CD14-positive monocyte (primary cell): ENCODE measurements at regions not wholly inside any gene's neighbourhood (a gene's known extent, or its start where the extent isn't known, plus 50 kb on each side); places are given as distances from the start of the nearest gene placed in this dataset.

Source experiments
- DNase-seq, 3 donors: peaks; one replicate each; pipeline ENCODE4 v3.0.0-alpha.2; 2011 to 2022
- H2AFZ ChIP-seq: 2 replicates; pipeline ENCODE4 v1.6.0; 2012; ENCODE audit warnings: mild to moderate bottlenecking, low read depth, low read length, inconsistent platforms; ENCODE audit not compliant: insufficient read depth, poor library complexity, severe bottlenecking
- H3K27ac ChIP-seq, 2 donors: 1 replicate in 1 of 2; 2 replicates in 1 of 2; pipeline ENCODE4 v1.5.1; 2012 to 2013; ENCODE audit warnings: low read length in 2 of 2, control low read depth in 1 of 2, inconsistent platforms in 1 of 2, low read depth in 1 of 2, mild to moderate bottlenecking in 1 of 2
- H3K27me3 ChIP-seq, 2 donors: one replicate each; pipeline versions ENCODE4 v1.6.0 to v1.6.1; 2011 to 2013; ENCODE audit warnings: low read length in 2 of 2; ENCODE audit not compliant: control insufficient read depth in 2 of 2, insufficient read depth in 2 of 2
- H3K36me3 ChIP-seq, 2 donors: replicated peaks in 1 of 2; 1 replicate in 1 of 2; 2 replicates in 1 of 2; pipeline versions ENCODE4 v1.5.1 to v1.6.1; 2012 to 2013; ENCODE audit warnings: low read length in 2 of 2, control low read depth in 1 of 2, inconsistent platforms in 1 of 2, mild to moderate bottlenecking in 1 of 2; ENCODE audit not compliant: insufficient read depth in 2 of 2, control insufficient read depth in 1 of 2
- H3K4me1 ChIP-seq, 2 donors: 1 replicate in 1 of 2; 2 replicates in 1 of 2; pipeline versions ENCODE4 v1.5.1 to v1.6.1; 2012 to 2013; ENCODE audit warnings: low read length in 2 of 2, control low read depth in 1 of 2, inconsistent platforms in 1 of 2, mild to moderate bottlenecking in 1 of 2, moderate library complexity in 1 of 2; ENCODE audit not compliant: insufficient read depth in 2 of 2, control insufficient read depth in 1 of 2
- H3K4me2 ChIP-seq: replicated peaks from 2 replicates; pipeline ENCODE3; 2012; ENCODE audit warnings: low read length, moderate library complexity, mild to moderate bottlenecking; ENCODE audit not compliant: poor library complexity, severe bottlenecking; ENCODE audit errors: extremely low read depth
- H3K4me3 ChIP-seq, 3 experiments: fragments of 200-600 bp in 1 of 3; sonication (generic) in 1 of 3; replicated peaks in 1 of 3; 1 replicate in 2 of 3; 2 replicates in 1 of 3; pipeline ENCODE4 v1.5.1; 2011 to 2013; ENCODE audit warnings: low read length in 3 of 3, mild to moderate bottlenecking in 3 of 3, control low read depth in 2 of 3, low read depth in 2 of 3, inconsistent platforms in 1 of 3, moderate library complexity in 1 of 3
- H3K79me2 ChIP-seq: 2 replicates; pipeline ENCODE4 v1.6.0; 2012; ENCODE audit warnings: mild to moderate bottlenecking, control low read depth, inconsistent platforms, low read length, moderate library complexity; ENCODE audit not compliant: insufficient read depth
- H3K9ac ChIP-seq: 2 replicates; pipeline ENCODE4 v1.6.0; 2017; ENCODE audit warnings: low read length, mild to moderate bottlenecking; ENCODE audit not compliant: insufficient read depth, poor library complexity, severe bottlenecking
- H3K9me3 ChIP-seq, 2 donors: replicated peaks in 1 of 2; 1 replicate in 1 of 2; 2 replicates in 1 of 2; pipeline versions ENCODE4 v1.5.1 to v1.6.1; 2012 to 2013; ENCODE audit warnings: low read length in 2 of 2, control low read depth in 1 of 2; ENCODE audit not compliant: control insufficient read depth in 1 of 2, insufficient read depth in 1 of 2
- H4K20me1 ChIP-seq: 2 replicates; pipeline ENCODE4 v1.6.0; 2012; ENCODE audit warnings: mild to moderate bottlenecking, low read length, control low read depth, moderate library complexity; ENCODE audit not compliant: insufficient read depth
- H3K27ac Mint-ChIP-seq, 7 donors: one replicate each; pipeline ENCODE4 v1.8.0; 2020; ENCODE audit warnings: mild to moderate bottlenecking in 7 of 7, mixed read lengths in 7 of 7, moderate library complexity in 6 of 7, inconsistent platforms in 2 of 7
- H3K27me3 Mint-ChIP-seq, 3 donors: one replicate each; pipeline ENCODE4 v1.8.0; 2021 to 2022; ENCODE audit warnings: low read depth in 3 of 3, mild to moderate bottlenecking in 3 of 3, mixed read lengths in 3 of 3, moderate library complexity in 3 of 3, inconsistent platforms in 1 of 3
- H3K36me3 Mint-ChIP-seq, 2 donors: one replicate each; pipeline ENCODE4 v1.8.0; 2020; ENCODE audit warnings: mixed read lengths in 2 of 2, inconsistent platforms in 1 of 2, mild to moderate bottlenecking in 1 of 2
- H3K4me1 Mint-ChIP-seq: one replicate; pipeline ENCODE4 v1.8.0; 2020; ENCODE audit warnings: mild to moderate bottlenecking, mixed read lengths
- H3K4me3 Mint-ChIP-seq, 2 donors: one replicate each; pipeline ENCODE4 v1.8.0; 2020; ENCODE audit warnings: mild to moderate bottlenecking in 2 of 2, mixed read lengths in 2 of 2, moderate library complexity in 1 of 2
- H3K9me3 Mint-ChIP-seq, 7 donors: one replicate each; pipeline ENCODE4 v1.8.0; 2020 to 2022; ENCODE audit warnings: mixed read lengths in 7 of 7, mild to moderate bottlenecking in 6 of 7, moderate library complexity in 6 of 7, inconsistent platforms in 2 of 7
- CTCF ChIP-seq: fragments of 200-600 bp; IDR thresholded peaks from one replicate; pipeline ENCODE4 v1.8.0; 2022; ENCODE audit warnings: antibody characterized with exemption, mild to moderate bottlenecking
- WGBS: methylation state at CpG from one replicate; pipeline ENCODE4 v1.1.5; 2013; ENCODE audit warnings: missing lambda C conversion rate; ENCODE audit not compliant: insufficient coverage; 5-methylcytosine and 5-hydroxymethylcytosine counted together
- intact Hi-C, 2 donors: fragments of 100-400 bp; cut with micrococcal nuclease; formaldehyde crosslinking; loops; one replicate each; pipeline versions ENCODE4 v1.15.0 to v1.15.1; 2023

GRCh38 chr10:65550761-65551160 lies 1375.1 kb upstream of the LRRTM3 start:
- Mint-ChIP-seq H3K36me3 (no peaks in the 10 kb centered on the region), H3K9me3 (peaks cover 0 to 3% (median 0%) of the 10 kb centered on the region in 7 donors), H3K27me3 (peaks cover 0 to 2% (median 0%) of the 10 kb centered on the region in 3 donors), H3K4me1 (no peaks in the 10 kb centered on the region), H3K4me3 (no peak overlapping the region), H3K27ac (no peak overlapping the region)
- Histone ChIP-seq H3K4me1 (no peaks in the 10 kb centered on the region), H4K20me1 (no peaks in the 10 kb centered on the region), H3K4me2 (no peak overlapping the region), H3K9ac (no peak overlapping the region), H3K36me3 (no peaks in the 10 kb centered on the region), H3K27ac (no peak overlapping the region), H3K27me3 (no peaks in the 10 kb centered on the region), H2AFZ (no peak overlapping the region), H3K4me3 (no peak overlapping the region), H3K79me2 (no peaks in the 10 kb centered on the region), H3K9me3 (no peaks in the 10 kb centered on the region)
- intact Hi-C loops: no loop called here
- TF ChIP-seq CTCF: no peak
- no CpG with 5 or more reads among the region's 4 CpGs for WGBS
- DNase-seq: no peak

- H3K27me3 ChIP-seq: no peaks in the 10 kb centered on the region
- H3K27ac ChIP-seq: no peak overlapping the region
- no peaks in the 10 kb centered on the region for H3K79me2 ChIP-seq
- Mint-ChIP-seq H3K4me3 (no peak overlapping the region), H3K4me1 (no peaks in the 10 kb centered on the region), H3K36me3 (no peaks in the 10 kb centered on the region), H3K27me3 (peaks cover 0 to 2% (median 0%) of the 10 kb centered on the region in 3 donors), H3K9me3 (peaks cover 0 to 7% (median 0%) of the 10 kb centered on the region in 7 donors), H3K27ac (no peak overlapping the region)
- no peaks in the 10 kb centered on the region for H3K36me3 ChIP-seq
- no peak for TF ChIP-seq CTCF
- no peaks in the 10 kb centered on the region for H3K4me1 ChIP-seq
- no peak overlapping the region for H3K4me2 ChIP-seq
- no peak overlapping the region for H3K4me3 ChIP-seq
- WGBS: no CpG with 5 or more reads among the region's 5 CpGs
- no peaks in the 10 kb centered on the region for H3K9me3 ChIP-seq
- DNase-seq: no peak
- no peaks in the 10 kb centered on the region for H4K20me1 ChIP-seq
- intact Hi-C loops: no loop called here
- H3K9ac ChIP-seq: no peak overlapping the region
- no peak overlapping the region for H2AFZ ChIP-seq
Observed at GRCh38 chr10:65555192-65555591, 1370.6 kb upstream of the LRRTM3 start.
